ENCODE measurements at regions not wholly inside any gene's neighbourhood (a gene's known extent, or its start where the extent isn't known, plus 50 kb on each side); places are given as distances from the start of the nearest gene placed in this dataset.

GRCh38 chr13:111608556-111608955 lies 288.1 kb downstream of the TEX29 start:
- DNase-seq (ENCODE audit: low read depth in 3 of 3, low spot score in 2 of 3): no peak

DNA sequence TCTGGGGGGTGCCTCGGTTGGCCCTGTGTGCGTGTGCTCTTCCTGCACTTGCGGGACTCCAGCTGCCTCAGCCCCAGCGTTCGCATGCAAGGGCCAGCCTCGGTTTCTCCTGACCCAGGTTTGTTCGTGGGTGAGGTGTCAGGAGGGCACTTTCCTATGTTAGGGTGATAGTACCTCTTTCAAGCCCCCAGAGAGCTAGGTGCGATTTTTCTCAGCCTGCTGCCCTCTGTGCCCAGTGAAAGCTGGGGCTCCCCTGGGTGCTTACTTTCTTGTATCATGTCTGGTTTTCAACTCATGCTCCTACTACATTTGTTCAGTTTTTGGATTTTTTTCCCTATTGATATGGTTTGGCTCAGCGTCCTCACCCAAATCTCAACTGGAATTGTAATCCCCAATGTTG lies 289.2 kb downstream of the TEX29 start:
- DNase-seq (ENCODE audit: low read depth in 3 of 3, low spot score in 2 of 3): no peak

GRCh38 chr13:111610081-111610480 lies 289.6 kb downstream of the TEX29 start:
- DNase-seq (ENCODE audit: low read depth in 3 of 3, low spot score in 2 of 3): no peak

- DNase-seq (ENCODE audit: low read depth in 3 of 3, low spot score in 2 of 3): no peak
Observed at GRCh38 chr13:111610879-111611278, 290.4 kb downstream of the TEX29 start.

GRCh38 chr13:111611651-111612050 lies 291.2 kb downstream of the TEX29 start:
- no peak for DNase-seq (ENCODE audit: low read depth in 3 of 3, low spot score in 2 of 3)

DNA sequence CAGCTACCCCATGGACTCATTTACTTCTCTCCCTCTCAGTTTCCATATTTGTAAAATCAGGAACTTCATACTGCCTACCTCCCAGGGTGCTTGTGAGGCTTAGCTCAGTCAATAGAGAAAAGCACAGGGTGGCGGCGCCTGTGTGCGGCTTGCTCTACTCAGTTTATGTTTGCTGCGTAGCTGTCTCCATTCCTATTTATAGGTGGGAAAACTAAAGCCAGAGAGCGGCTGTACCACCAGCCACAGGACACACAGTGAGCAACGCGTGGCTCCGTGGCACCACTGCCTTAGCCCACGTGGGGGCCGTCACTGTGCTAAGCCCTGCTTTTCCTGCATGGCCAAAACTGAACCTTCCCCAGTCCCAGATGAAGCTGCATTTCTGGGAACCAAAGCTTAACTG lies 292.4 kb downstream of the TEX29 start:
- no peak for DNase-seq (ENCODE audit: low read depth in 3 of 3, low spot score in 2 of 3)

GRCh38 chr13:111614009-111614408 lies 293.6 kb downstream of the TEX29 start:
- no peak for DNase-seq (ENCODE audit: low read depth in 3 of 3, low spot score in 2 of 3)

GRCh38 chr13:111614613-111615012 lies 294.2 kb downstream of the TEX29 start:
- DNase-seq (ENCODE audit: low read depth in 3 of 3, low spot score in 2 of 3): no peak

GRCh38 chr13:111616203-111616602 lies 295.8 kb downstream of the TEX29 start:
- DNase-seq (ENCODE audit: low read depth in 3 of 3, low spot score in 2 of 3): no peak

DNA sequence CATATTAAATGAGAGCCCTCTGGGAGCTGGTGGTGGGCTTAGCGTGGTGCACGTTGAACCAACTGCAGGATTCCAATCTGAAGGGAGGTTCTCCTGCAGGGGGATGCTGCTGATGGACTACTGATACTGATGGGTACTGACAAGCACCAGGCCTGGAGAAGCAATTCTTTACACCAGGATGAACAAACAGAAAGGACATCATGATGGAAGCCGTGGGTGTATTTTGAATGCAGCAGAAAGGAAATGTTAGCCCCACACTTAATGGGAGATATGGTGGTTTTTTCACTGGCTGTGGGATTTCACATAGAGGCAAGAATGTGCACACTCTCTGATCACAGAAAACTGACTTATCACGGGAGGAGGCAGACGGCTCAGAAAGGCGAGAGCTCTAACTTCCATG lies 299.7 kb downstream of the TEX29 start:
- DNase-seq (ENCODE audit: low read depth in 3 of 3, low spot score in 2 of 3): no peak

GRCh38 chr13:111620586-111620985 lies 300.1 kb downstream of the TEX29 start:
- no peak for DNase-seq (ENCODE audit: low read depth in 3 of 3, low spot score in 2 of 3)

DNA sequence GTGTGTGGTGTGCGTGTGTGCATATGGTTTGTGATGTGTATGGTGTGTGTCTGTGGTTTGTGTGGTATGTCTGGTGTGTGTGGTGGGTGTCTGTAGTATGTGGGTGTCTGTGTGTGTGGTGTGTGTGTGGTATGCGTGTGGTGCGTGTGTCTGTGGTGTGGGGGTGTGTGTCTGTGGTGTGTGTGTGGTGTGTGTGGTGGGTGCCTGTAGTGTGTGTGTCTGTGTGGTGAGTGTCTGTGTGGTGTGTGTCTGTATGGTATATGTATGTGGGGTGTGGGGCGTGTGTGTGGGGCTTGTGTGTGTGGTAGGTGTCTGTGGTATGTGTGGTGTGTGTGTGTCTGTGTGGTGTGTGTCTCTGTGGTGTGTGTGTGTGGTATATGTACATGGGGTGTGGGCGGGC lies 300.7 kb downstream of the TEX29 start:
- DNase-seq (ENCODE audit: low read depth in 3 of 3, low spot score in 2 of 3): no peak

DNA sequence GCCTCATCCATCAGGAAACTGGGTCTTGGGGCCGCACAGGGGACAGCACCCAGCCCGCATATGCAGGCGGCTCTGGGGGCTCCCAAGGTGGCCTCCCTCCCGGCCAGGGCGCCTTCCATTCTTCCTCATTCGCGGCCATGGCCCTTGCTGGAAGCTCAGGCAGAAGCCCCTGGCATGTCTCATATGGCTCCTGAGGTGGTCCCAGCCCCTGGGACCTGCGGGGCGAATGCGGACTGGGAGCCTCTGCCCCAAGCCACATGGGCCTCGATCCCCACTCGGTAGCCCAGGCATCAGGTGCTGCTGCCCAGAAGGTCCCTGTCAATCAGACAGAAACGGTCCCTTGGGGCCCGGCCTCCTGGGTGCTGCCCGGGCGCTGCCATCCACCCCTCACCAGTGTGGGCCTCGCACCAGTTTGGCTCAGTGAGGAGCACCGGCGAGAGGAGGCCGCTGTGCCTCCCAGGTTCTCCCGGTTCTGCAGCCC lies 301.6 kb downstream of the TEX29 start:
- no peak for DNase-seq (ENCODE audit: low read depth in 3 of 3, low spot score in 2 of 3)

- DNase-seq (ENCODE audit: low read depth in 3 of 3, low spot score in 2 of 3): no peak
Observed at GRCh38 chr13:111623208-111623607, 302.8 kb downstream of the TEX29 start.

- DNase-seq (ENCODE audit: low read depth in 3 of 3, low spot score in 2 of 3): no peak
Observed at GRCh38 chr13:111623743-111624505, 303.5 kb downstream of the TEX29 start.

- DNase-seq (ENCODE audit: low read depth in 3 of 3, low spot score in 2 of 3): no peak
Observed at GRCh38 chr13:111625526-111626315, 305.3 kb downstream of the TEX29 start.

GRCh38 chr13:111626371-111627305 lies 306.2 kb downstream of the TEX29 start:
- DNase-seq (ENCODE audit: low read depth in 3 of 3, low spot score in 2 of 3): no peak

DNA sequence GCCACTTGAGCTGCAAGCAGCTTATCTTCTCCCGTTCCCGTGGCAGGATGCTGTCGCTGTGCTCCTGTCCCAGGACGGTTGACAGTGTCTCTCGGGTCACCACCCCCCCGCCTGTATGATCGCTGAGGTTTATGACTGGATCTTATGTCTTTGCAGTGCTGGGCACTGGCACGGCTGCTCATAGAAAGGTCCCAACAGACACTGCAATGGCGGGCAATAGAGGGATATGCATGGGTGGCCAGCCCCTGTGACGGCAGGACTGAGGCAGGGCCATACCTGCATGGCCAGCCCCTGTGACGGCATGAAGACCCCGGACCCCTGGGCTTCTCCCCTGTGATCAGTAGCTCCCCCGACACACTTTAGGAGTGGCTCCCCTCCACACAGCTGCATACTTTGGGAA lies 307.2 kb downstream of the TEX29 start:
- DNase-seq (ENCODE audit: low read depth in 3 of 3, low spot score in 2 of 3): no peak

GRCh38 chr13:111629016-111629415 lies 308.6 kb downstream of the TEX29 start:
- no peak for DNase-seq (ENCODE audit: low read depth in 3 of 3, low spot score in 2 of 3)

- DNase-seq (ENCODE audit: low read depth in 3 of 3, low spot score in 2 of 3): no peak
Observed at GRCh38 chr13:111629457-111629856, 309.0 kb downstream of the TEX29 start.

- peak in 1 of 3 donors; percentile 12 for DNase-seq (ENCODE audit: low read depth in 3 of 3, low spot score in 2 of 3)
Observed at GRCh38 chr13:111629926-111630325, 309.5 kb downstream of the TEX29 start.
